A549 (cell line): ENCODE measurements at regions not wholly inside any gene's neighbourhood (a gene's known extent, or its start where the extent isn't known, plus 50 kb on each side); places are given as distances from the start of the nearest gene placed in this dataset.

ENCODE experiments used
- CBX8 ChIP-seq: fragments of 200-600 bp; sonication (generic); IDR thresholded peaks from 2 replicates; pipeline ENCODE4 v1.6.1; 2016
- CEBPB ChIP-seq, 2 experiments: fragments of >200 bp in 1 of 2; sonication (Bioruptor Twin) in 1 of 2; formaldehyde crosslinking in 1 of 2; IDR thresholded peaks; 2 replicates each; pipeline ENCODE4 v1.6.1; 2012 to 2016
- CHD2 ChIP-seq: fragments of 150-350 bp; IDR thresholded peaks from 2 replicates; pipeline ENCODE4 v1.6.1; 2014; ENCODE audit warnings: low read length; ENCODE audit not compliant: partially characterized antibody
- CTCF ChIP-seq: fragments of >200 bp; sonication (Bioruptor Twin); formaldehyde crosslinking; IDR thresholded peaks from 3 replicates; pipeline ENCODE4 v1.5.1; 2016
- KDM1A ChIP-seq: fragments of 200-600 bp; sonication (generic); IDR thresholded peaks from 2 replicates; pipeline ENCODE4 v1.6.1; 2016; ENCODE audit warnings: low read depth, mild to moderate bottlenecking
- MAFK ChIP-seq: fragments of 450-650 bp; IDR thresholded peaks from 2 replicates; pipeline ENCODE4 v1.6.1; 2014; ENCODE audit not compliant: partially characterized antibody
- MAX ChIP-seq: IDR thresholded peaks from 2 replicates; pipeline ENCODE4 v1.6.1; 2012
- NPAS2 ChIP-seq: fragments of 250-450 bp; sonication (Bioruptor Pico); IDR thresholded peaks from 2 replicates; pipeline ENCODE4 v1.8.0; 2022; ENCODE audit warnings: mild to moderate bottlenecking, moderate library complexity, borderline replicate concordance
- POLR2A ChIP-seq: IDR thresholded peaks from 2 replicates; pipeline ENCODE4 v1.6.1; 2012; ENCODE audit warnings: mild to moderate bottlenecking, low read length

GRCh38 chr3:95965704-95966336, 848.6 kb upstream of the EPHA6 start:
- TF ChIP-seq NPAS2 (CRISPR knock-in tag), result no peak
- TF ChIP-seq MAFK, result no peak
- TF ChIP-seq CTCF, result no peak
- TF ChIP-seq MAX, result no peak
- no peak for TF ChIP-seq CEBPB (IDR thresholded peaks at IDR 0.05)
- TF ChIP-seq KDM1A, result no peak
- no peak for TF ChIP-seq CHD2
- no peak for TF ChIP-seq CBX8
- TF ChIP-seq POLR2A, result no peak
